ENCODE measurements at regions not wholly inside any gene's neighbourhood (a gene's known extent, or its start where the extent isn't known, plus 50 kb on each side); places are given as distances from the start of the nearest gene placed in this dataset.

GRCh38 chr10:109517748-109518147 is 405.6 kb downstream of the XPNPEP1 start:
- no peaks in the 10 kb centered on the region for H3K27me3 ChIP-seq (ENCODE audit: control insufficient read depth, insufficient read depth, low read length)
- H3K4me3 ChIP-seq (ENCODE audit: low read depth in 2 of 2, low read length in 2 of 2), result no peak overlapping the region
- no peaks in the 10 kb centered on the region for H3K4me1 ChIP-seq (ENCODE audit: control insufficient read depth, insufficient read depth, low read length)
- in situ Hi-C loops (cut with HindIII; ENCODE audit: low pct_unique_long_range_greater_than_20kb, low sequenced_read_pairs), result no loop called here
- ChIA-PET POLR2A (no interaction called here), CTCF (no interaction called here)
- H3K27ac ChIP-seq (ENCODE audit: low read length), result no peak overlapping the region
- ATAC-seq (no peak), DNase-seq (ENCODE audit: low read depth, low spot score) (no peak)
- H3K9me3 ChIP-seq (ENCODE audit: control insufficient read depth, insufficient read depth, low read depth, low read length), result no peaks in the 10 kb centered on the region; the same call in 1 of the 2 replicates
- no peaks in the 10 kb centered on the region for H3K36me3 ChIP-seq (ENCODE audit: control insufficient read depth, insufficient read depth, low read length)
- no peak for TF ChIP-seq TCF7L2 (IDR thresholded peaks at IDR 0.05; ENCODE audit: low read depth, low read length)
- TF ChIP-seq, protein P1, sequence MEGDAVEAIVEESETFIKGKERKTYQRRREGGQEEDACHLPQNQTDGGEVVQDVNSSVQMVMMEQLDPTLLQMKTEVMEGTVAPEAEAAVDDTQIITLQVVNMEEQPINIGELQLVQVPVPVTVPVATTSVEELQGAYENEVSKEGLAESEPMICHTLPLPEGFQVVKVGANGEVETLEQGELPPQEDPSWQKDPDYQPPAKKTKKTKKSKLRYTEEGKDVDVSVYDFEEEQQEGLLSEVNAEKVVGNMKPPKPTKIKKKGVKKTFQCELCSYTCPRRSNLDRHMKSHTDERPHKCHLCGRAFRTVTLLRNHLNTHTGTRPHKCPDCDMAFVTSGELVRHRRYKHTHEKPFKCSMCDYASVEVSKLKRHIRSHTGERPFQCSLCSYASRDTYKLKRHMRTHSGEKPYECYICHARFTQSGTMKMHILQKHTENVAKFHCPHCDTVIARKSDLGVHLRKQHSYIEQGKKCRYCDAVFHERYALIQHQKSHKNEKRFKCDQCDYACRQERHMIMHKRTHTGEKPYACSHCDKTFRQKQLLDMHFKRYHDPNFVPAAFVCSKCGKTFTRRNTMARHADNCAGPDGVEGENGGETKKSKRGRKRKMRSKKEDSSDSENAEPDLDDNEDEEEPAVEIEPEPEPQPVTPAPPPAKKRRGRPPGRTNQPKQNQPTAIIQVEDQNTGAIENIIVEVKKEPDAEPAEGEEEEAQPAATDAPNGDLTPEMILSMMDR (IDR thresholded peaks at IDR 0.05), result no peak
- BruUV-seq (replicated peaks), result no TSS peak
- intact Hi-C loops (cut with micrococcal nuclease; ENCODE audit: unreplicated experiment), result no loop called here

DNA sequence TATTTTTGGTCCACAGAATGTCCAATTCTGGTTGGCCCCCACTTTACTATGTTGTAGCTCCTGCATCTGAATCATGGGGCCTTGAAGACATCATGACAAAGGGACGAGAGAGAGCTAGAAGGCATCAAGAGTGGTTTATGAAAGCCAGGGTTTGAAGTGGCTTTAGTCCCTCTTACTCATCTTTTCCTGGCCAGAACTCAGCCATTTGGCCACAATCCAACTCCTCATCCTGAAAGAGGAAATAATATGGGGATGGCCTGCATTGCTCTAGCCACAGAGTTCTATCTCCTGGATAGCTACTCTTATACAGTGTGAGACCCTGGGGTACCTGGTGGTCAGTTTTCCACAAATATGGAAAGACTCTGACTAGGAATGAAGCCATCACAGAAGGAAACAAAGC is 418.9 kb downstream of the XPNPEP1 start:
- CTCF ChIA-PET, result no interaction called here
- intact Hi-C loops (cut with micrococcal nuclease; ENCODE audit: unreplicated experiment), result no loop called here
- no peaks in the 10 kb centered on the region for H3K27me3 ChIP-seq (ENCODE audit: control insufficient read depth, insufficient read depth, low read length)
- DNase-seq (ENCODE audit: low read depth, low spot score) (no peak), ATAC-seq (no peak)
- H3K4me3 ChIP-seq (ENCODE audit: low read depth in 2 of 2, low read length in 2 of 2), result no peak overlapping the region
- POLR2A ChIA-PET, result no interaction called here
- peaks cover 7% of the 10 kb centered on the region; the same call in 1 of the 2 replicates for H3K9me3 ChIP-seq (ENCODE audit: control insufficient read depth, insufficient read depth, low read depth, low read length)
- H3K36me3 ChIP-seq (ENCODE audit: control insufficient read depth, insufficient read depth, low read length), result no peaks in the 10 kb centered on the region
- no TSS peak for BruUV-seq (replicated peaks)
- H3K27ac ChIP-seq (ENCODE audit: low read length), result no peak overlapping the region
- TF ChIP-seq POLR2AphosphoS5 (IDR thresholded peaks at IDR 0.05; ENCODE audit: low read depth, low read length) (no peak), REST (IDR thresholded peaks at IDR 0.05; ENCODE audit: insufficient read depth in 1 of 2, low read depth in 2 of 2, low read length in 1 of 2) (no peak), TCF7L2 (IDR thresholded peaks at IDR 0.05; ENCODE audit: low read depth, low read length) (no peak), SIN3A (IDR thresholded peaks at IDR 0.05; ENCODE audit: borderline replicate concordance, insufficient read depth, low read depth, low read length) (no peak)
- TF ChIP-seq, protein P1 (IDR thresholded peaks at IDR 0.05), result no peak
- in situ Hi-C loops (cut with HindIII; ENCODE audit: low pct_unique_long_range_greater_than_20kb, low sequenced_read_pairs), result no loop called here
- no peaks in the 10 kb centered on the region for H3K4me1 ChIP-seq (ENCODE audit: control insufficient read depth, insufficient read depth, low read length)

DNA sequence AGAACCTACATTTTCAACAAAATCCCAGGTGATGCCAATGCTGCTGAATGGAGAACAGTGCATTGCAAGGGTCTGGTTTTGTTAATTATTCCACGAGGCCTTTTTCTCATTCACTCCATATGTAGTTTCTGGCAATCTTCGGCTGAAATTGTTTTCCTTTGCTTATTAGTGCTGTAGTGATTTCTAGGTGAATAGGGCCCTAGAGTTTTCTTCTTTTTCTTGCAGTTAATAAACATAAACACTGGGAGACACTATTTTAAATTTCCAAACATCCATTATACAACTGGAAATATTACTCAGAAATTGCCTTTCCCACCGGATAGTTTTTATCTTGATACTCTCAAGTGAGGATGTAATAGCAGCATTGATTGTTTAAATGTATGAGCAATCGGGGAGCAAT is 435.6 kb downstream of the XPNPEP1 start:
- in situ Hi-C loops (cut with HindIII; ENCODE audit: low pct_unique_long_range_greater_than_20kb, low sequenced_read_pairs) (no loop called here), intact Hi-C loops (cut with micrococcal nuclease; ENCODE audit: unreplicated experiment) (no loop called here)
- H3K9me3 ChIP-seq (ENCODE audit: control insufficient read depth, insufficient read depth, low read depth, low read length), result 0 out of 2 replicates have a peak, but pooled peaks cover 2% of the 10 kb centered on the region
- ATAC-seq, result no peak
- CTCF ChIA-PET, result no interaction called here
- no peak overlapping the region for H3K27ac ChIP-seq (ENCODE audit: low read length)
- H3K27me3 ChIP-seq (ENCODE audit: control insufficient read depth, insufficient read depth, low read length), result no peaks in the 10 kb centered on the region
- no peak for TF ChIP-seq SIN3A (IDR thresholded peaks at IDR 0.05; ENCODE audit: borderline replicate concordance, insufficient read depth, low read depth, low read length)
- no peak for TF ChIP-seq TCF7L2 (IDR thresholded peaks at IDR 0.05; ENCODE audit: low read depth, low read length)
- TF ChIP-seq, protein P1 (IDR thresholded peaks at IDR 0.05), result no peak
- TF ChIP-seq REST (IDR thresholded peaks at IDR 0.05; ENCODE audit: insufficient read depth in 1 of 2, low read depth in 2 of 2, low read length in 1 of 2), result no peak
- no peak for TF ChIP-seq POLR2AphosphoS5 (IDR thresholded peaks at IDR 0.05; ENCODE audit: low read depth, low read length)
- H3K4me1 ChIP-seq (ENCODE audit: control insufficient read depth, insufficient read depth, low read length), result no peaks in the 10 kb centered on the region
- H3K4me3 ChIP-seq (ENCODE audit: low read depth in 2 of 2, low read length in 2 of 2), result no peak overlapping the region
- no peak for DNase-seq (ENCODE audit: low read depth, low spot score)
- POLR2A ChIA-PET, result no interaction called here
- H3K36me3 ChIP-seq (ENCODE audit: control insufficient read depth, insufficient read depth, low read length), result no peaks in the 10 kb centered on the region
- no TSS peak for BruUV-seq (replicated peaks)

Data from Panc1 (cell line).